Suprapubic skin (tissue), 4 donors: ENCODE measurements at regions not wholly inside any gene's neighbourhood (a gene's known extent, or its start where the extent isn't known, plus 50 kb on each side); places are given as distances from the start of the nearest gene placed in this dataset.

ENCODE experiments used
- DNase-seq, 2 donors: peaks; one replicate each; pipeline ENCODE4 v3.0.0-alpha.2; 2019; ENCODE audit warnings: low spot score in 2 of 2
- H3K27ac ChIP-seq: fragments of 200-600 bp; sonication (generic); one replicate; pipeline ENCODE4 v1.5.1; 2019
- H3K27me3 ChIP-seq: fragments of 200-600 bp; sonication (generic); one replicate; pipeline ENCODE4 v1.5.1; 2019
- H3K36me3 ChIP-seq: fragments of 200-600 bp; sonication (generic); one replicate; pipeline ENCODE4 v1.5.1; 2019
- H3K4me1 ChIP-seq: fragments of 200-600 bp; sonication (generic); one replicate; pipeline ENCODE4 v1.5.1; 2019
- H3K4me3 ChIP-seq: fragments of 200-600 bp; sonication (generic); one replicate; pipeline ENCODE4 v1.5.1; 2019; ENCODE audit warnings: mild to moderate bottlenecking
- H3K9me3 ChIP-seq: fragments of 200-600 bp; sonication (generic); one replicate; pipeline ENCODE4 v1.5.1; 2019
- CTCF ChIP-seq, 2 donors: fragments of 200-600 bp in 1 of 2; fragments of 450-650 bp in 1 of 2; sonication (generic) in 1 of 2; IDR thresholded peaks; one replicate each; pipeline ENCODE4 v1.5.1; 2016 to 2019; ENCODE audit warnings: antibody characterized with exemption in 2 of 2, mild to moderate bottlenecking in 1 of 2, moderate library complexity in 1 of 2
- EP300 ChIP-seq: sonication (generic); formaldehyde crosslinking; IDR thresholded peaks from one replicate; pipeline ENCODE4 v1.6.1; 2017; ENCODE audit warnings: antibody characterized with exemption
- POLR2A ChIP-seq, 2 donors: fragments of 450-650 bp; IDR thresholded peaks; one replicate each; pipeline ENCODE4 v1.6.1; 2017; ENCODE audit warnings: antibody characterized with exemption in 2 of 2, mild to moderate bottlenecking in 2 of 2, moderate library complexity in 2 of 2
- POLR2AphosphoS5 ChIP-seq, 3 donors: sonication (generic); formaldehyde crosslinking; IDR thresholded peaks; one replicate each; pipeline ENCODE4 v1.6.1; 2017; ENCODE audit warnings: antibody characterized with exemption in 3 of 3
- WGBS: methylation state at CpG from one replicate; pipeline ENCODE4 v1.1.5; 2018; 5-methylcytosine and 5-hydroxymethylcytosine counted together

DNA sequence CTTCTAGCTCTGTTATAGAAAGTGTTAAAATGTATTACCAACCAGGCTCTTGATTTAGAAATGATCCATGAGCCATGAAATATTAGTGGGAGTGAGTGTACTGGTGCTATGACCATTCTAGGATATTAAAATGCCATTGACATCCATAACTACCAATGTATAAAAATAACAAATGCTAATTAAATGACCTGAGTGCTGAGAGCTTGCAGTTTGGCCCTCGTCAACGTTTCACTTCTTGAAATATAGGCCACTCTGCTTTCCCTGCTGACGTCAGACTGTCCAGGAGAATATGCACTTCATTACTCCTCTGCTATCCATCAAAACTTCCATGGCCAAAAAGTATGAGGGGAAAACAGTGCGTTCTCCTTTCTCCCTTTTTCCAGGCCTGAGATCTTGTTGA lies 563.1 kb downstream of the METTL15 start:
- Histone ChIP-seq H3K4me3 (no peak overlapping the region), H3K27me3 (no peaks in the 10 kb centered on the region), H3K4me1 (no peaks in the 10 kb centered on the region), H3K27ac (no peak overlapping the region), H3K36me3 (no peaks in the 10 kb centered on the region), H3K9me3 (no peaks in the 10 kb centered on the region)
- WGBS = 79% methylated on average over 4 of the region's 4 CpGs
- DNase-seq = no peak
- TF ChIP-seq POLR2AphosphoS5 (IDR thresholded peaks at IDR 0.05) = no peak
- no peak for TF ChIP-seq EP300
- TF ChIP-seq CTCF (IDR thresholded peaks at IDR 0.05) = no peak
- TF ChIP-seq POLR2A (IDR thresholded peaks at IDR 0.05) = no peak

DNA sequence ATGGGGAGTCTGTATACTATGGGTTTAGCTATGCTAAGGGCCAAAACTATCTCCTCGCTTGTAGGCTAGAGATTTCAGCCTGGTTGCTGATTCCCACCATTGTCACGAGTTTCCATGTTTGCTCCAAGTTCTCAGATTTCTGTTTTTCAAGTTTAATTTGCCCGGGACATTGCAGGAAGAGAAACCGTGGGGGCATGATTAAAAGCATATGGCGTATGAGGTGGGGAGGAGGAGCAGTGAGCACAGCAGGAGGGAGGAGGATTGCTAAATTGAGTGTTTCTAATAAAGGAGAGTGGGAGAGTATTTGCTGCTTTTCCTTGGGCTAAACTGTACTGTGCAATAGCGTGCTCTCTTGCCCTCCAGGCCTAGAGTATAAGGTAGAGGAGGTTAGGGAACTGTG lies 558.4 kb downstream of the METTL15 start:
- Histone ChIP-seq H3K27ac (no peak overlapping the region), H3K4me1 (no peaks in the 10 kb centered on the region)

DNA sequence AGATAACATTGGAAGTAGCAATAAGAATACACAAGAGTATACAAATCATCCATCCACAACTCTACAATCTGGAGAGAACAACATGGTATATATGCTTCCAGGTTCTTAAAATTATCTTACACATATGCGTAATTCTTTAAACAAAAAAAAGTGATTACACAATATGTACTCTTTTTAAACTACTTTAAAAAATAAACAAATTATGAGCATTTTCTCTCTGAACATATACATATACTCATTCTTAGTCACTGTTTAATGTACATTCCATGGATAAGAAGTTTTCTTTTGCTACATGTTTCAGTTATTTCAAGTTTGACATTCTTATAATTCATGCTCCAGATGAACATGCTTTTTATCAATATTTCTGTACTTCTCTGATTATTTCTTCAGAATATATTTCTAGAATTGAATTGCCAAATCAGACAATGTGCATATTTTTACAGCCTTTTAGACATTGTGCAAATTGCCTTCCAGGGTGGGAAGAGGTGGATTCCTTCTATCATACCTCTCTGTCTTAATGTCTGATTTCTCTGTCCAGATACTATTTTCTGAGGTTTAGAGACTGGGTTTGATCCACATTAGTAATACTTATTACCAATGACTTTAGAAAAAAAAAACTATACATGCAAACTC lies 551.6 kb downstream of the METTL15 start:
- Histone ChIP-seq H3K4me1 (no peaks in the 10 kb centered on the region), H3K4me3 (no peak overlapping the region), H3K27me3 (no peaks in the 10 kb centered on the region), H3K27ac (no peak overlapping the region), H3K36me3 (no peaks in the 10 kb centered on the region), H3K9me3 (no peaks in the 10 kb centered on the region)
- DNase-seq = no peak
- no peak for TF ChIP-seq POLR2AphosphoS5 (IDR thresholded peaks at IDR 0.05)
- TF ChIP-seq EP300 = no peak
- no peak for TF ChIP-seq POLR2A (IDR thresholded peaks at IDR 0.05)
- no peak for TF ChIP-seq CTCF (IDR thresholded peaks at IDR 0.05)
- 94% methylated on average over 1 of the region's 1 CpG for WGBS

More for the DNA sequence above, 558.4 kb downstream of the METTL15 start:
- Histone ChIP-seq H3K4me3 (no peak overlapping the region), H3K27me3 (no peaks in the 10 kb centered on the region), H3K36me3 (no peaks in the 10 kb centered on the region), H3K9me3 (no peaks in the 10 kb centered on the region)
- no peak for DNase-seq
- WGBS = 56% methylated on average over 6 of the region's 6 CpGs
- TF ChIP-seq POLR2A (IDR thresholded peaks at IDR 0.05) (no peak), CTCF (IDR thresholded peaks at IDR 0.05) (no peak), EP300 (no peak), POLR2AphosphoS5 (IDR thresholded peaks at IDR 0.05) (no peak)

DNA sequence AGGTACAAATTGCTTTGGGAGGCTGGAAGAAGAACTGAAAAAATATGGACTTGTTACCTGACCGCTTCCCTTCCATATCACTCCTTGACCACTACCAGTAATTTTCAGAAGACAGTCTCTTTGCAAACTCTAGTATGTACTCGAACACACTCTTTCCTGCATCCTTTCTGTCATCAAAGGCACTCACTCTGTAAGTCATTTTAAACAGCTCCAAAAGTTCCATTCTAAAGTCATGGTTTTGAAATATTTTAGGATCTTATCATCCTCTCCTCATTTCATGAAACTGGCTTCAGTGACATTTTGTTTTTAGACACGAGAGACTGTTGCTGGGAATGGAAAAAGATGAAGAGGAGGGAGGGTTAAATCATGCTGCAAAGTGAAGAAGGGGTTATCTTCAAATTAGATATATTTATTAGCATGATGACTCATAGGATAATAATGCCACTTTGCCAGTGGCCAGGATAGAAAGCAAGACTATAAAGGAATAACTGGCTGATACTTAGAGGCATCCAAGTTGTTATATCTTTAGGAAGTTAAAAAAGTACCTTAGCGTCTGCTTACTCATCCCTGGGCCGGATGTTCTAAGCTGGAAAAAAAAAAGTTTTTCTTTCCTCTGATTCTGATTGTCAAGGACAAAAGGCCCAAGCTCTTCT lies 549.3 kb downstream of the METTL15 start:
- H3K36me3 ChIP-seq = no peaks in the 10 kb centered on the region
- no peaks in the 10 kb centered on the region for H3K27me3 ChIP-seq
- H3K4me3 ChIP-seq = no peak overlapping the region
- no peak for DNase-seq
- no peak for TF ChIP-seq POLR2AphosphoS5 (IDR thresholded peaks at IDR 0.05)
- TF ChIP-seq EP300 = no peak
- no peak for TF ChIP-seq POLR2A (IDR thresholded peaks at IDR 0.05)
- TF ChIP-seq CTCF (IDR thresholded peaks at IDR 0.05) = no peak
- 50% methylated on average over 5 of the region's 5 CpGs for WGBS
- H3K27ac ChIP-seq = no peak overlapping the region
- no peaks in the 10 kb centered on the region for H3K9me3 ChIP-seq
- no peaks in the 10 kb centered on the region for H3K4me1 ChIP-seq

- H3K27ac ChIP-seq = no peak overlapping the region
- DNase-seq = no peak
- no peak for TF ChIP-seq POLR2A (IDR thresholded peaks at IDR 0.05)
- TF ChIP-seq EP300 = no peak
- no peak for TF ChIP-seq POLR2AphosphoS5 (IDR thresholded peaks at IDR 0.05)
- no peak for TF ChIP-seq CTCF (IDR thresholded peaks at IDR 0.05)
- 61% methylated on average over 3 of the region's 3 CpGs for WGBS
- H3K9me3 ChIP-seq = no peaks in the 10 kb centered on the region
- H3K36me3 ChIP-seq = no peaks in the 10 kb centered on the region
- no peak overlapping the region for H3K4me3 ChIP-seq
- no peaks in the 10 kb centered on the region for H3K27me3 ChIP-seq
- no peaks in the 10 kb centered on the region for H3K4me1 ChIP-seq
Observed at GRCh38 chr11:28654191-28654590, 546.0 kb downstream of the METTL15 start.
